DOHH2 (cell line): ENCODE measurements at regions not wholly inside any gene's neighbourhood (a gene's known extent, or its start where the extent isn't known, plus 50 kb on each side); places are given as distances from the start of the nearest gene placed in this dataset.

ENCODE experiments used
- CTCF ChIP-seq: fragments of 200-600 bp; sonication (generic); IDR thresholded peaks from one replicate; pipeline ENCODE4 v1.5.1; 2014; ENCODE audit warnings: antibody characterized with exemption, mild to moderate bottlenecking, low read depth, low read length; ENCODE audit not compliant: poor library complexity, severe bottlenecking
- EZH2phosphoT487 ChIP-seq: fragments of 200-600 bp; sonication (generic); IDR thresholded peaks from 2 replicates; pipeline ENCODE4 v1.6.1; 2017; ENCODE audit warnings: borderline replicate concordance, mild to moderate bottlenecking, antibody characterized with exemption, low read length, moderate library complexity, mixed read lengths

- TF ChIP-seq CTCF (no peak), EZH2phosphoT487 (no peak)
Observed at GRCh38 chr5:125756456-125756855, 666.8 kb upstream of the GRAMD2B start.
